HAP-1 (cell line): ENCODE measurements at regions not wholly inside any gene's neighbourhood (a gene's known extent, or its start where the extent isn't known, plus 50 kb on each side); places are given as distances from the start of the nearest gene placed in this dataset.

Experiments used
- DNase-seq, 2 experiments: peaks; one replicate each; pipeline ENCODE4 v3.0.0-alpha.2; 2016 to 2020; ENCODE audit warnings: low spot score in 2 of 2
- H3K27me3 ChIP-seq: fragments of 250-450 bp; sonication (Bioruptor Pico); 2 replicates; pipeline ENCODE4 v1.5.1; 2020; ENCODE audit warnings: low read depth, mild to moderate bottlenecking, moderate library complexity
- H3K36me3 ChIP-seq: fragments of 250-450 bp; sonication (Bioruptor Pico); replicated peaks from 2 replicates; pipeline ENCODE4 v1.5.1; 2020; ENCODE audit warnings: mild to moderate bottlenecking
- H3K4me1 ChIP-seq: fragments of 250-450 bp; sonication (Bioruptor Pico); 2 replicates; pipeline ENCODE4 v1.5.1; 2020; ENCODE audit warnings: mild to moderate bottlenecking
- H3K4me3 ChIP-seq: fragments of 250-450 bp; sonication (Bioruptor Pico); 2 replicates; pipeline ENCODE4 v1.5.1; 2020; ENCODE audit warnings: mild to moderate bottlenecking, moderate library complexity
- H3K9me3 ChIP-seq: fragments of 250-450 bp; sonication (Bioruptor Pico); 2 replicates; pipeline ENCODE4 v1.5.1; 2020; ENCODE audit warnings: mild to moderate bottlenecking, moderate library complexity
- in situ Hi-C: fragments of 300-500 bp; cut with MboI; formaldehyde crosslinking; loops from 3 replicates; pipeline ENCODE4 v1.14.3; 2020; ENCODE audit warnings: low sequenced_read_pairs, inconsistent platforms, mixed read lengths

- no peak for DNase-seq
- Histone ChIP-seq H3K4me1 (no peaks in the 10 kb centered on the region), H3K36me3 (no peaks in the 10 kb centered on the region), H3K9me3 (no peaks in the 10 kb centered on the region), H3K27me3 (no peaks in the 10 kb centered on the region), H3K4me3 (no peak overlapping the region)
- in situ Hi-C loops: no loop called here
Observed at GRCh38 chr18:44195394-44196140, 485.1 kb upstream of the SETBP1 start.

- Histone ChIP-seq H3K4me1 (no peaks in the 10 kb centered on the region), H3K27me3 (no peaks in the 10 kb centered on the region), H3K36me3 (no peaks in the 10 kb centered on the region), H3K4me3 (no peak overlapping the region), H3K9me3 (no peaks in the 10 kb centered on the region)
- in situ Hi-C loops: no loop called here
- DNase-seq: no peak
Observed at GRCh38 chr18:44197832-44198611, 482.7 kb upstream of the SETBP1 start.

- in situ Hi-C loops: no loop called here
- no peaks in the 10 kb centered on the region for H3K9me3 ChIP-seq
- no peaks in the 10 kb centered on the region for H3K36me3 ChIP-seq
- no peaks in the 10 kb centered on the region for H3K27me3 ChIP-seq
- DNase-seq: no peak
- no peak overlapping the region for H3K4me3 ChIP-seq
- H3K4me1 ChIP-seq: no peaks in the 10 kb centered on the region
Observed at GRCh38 chr18:44198612-44199284, 481.9 kb upstream of the SETBP1 start.

- Histone ChIP-seq H3K9me3 (no peaks in the 10 kb centered on the region), H3K4me3 (no peak overlapping the region), H3K36me3 (no peaks in the 10 kb centered on the region), H3K4me1 (no peaks in the 10 kb centered on the region), H3K27me3 (no peaks in the 10 kb centered on the region)
- no peak for DNase-seq
- in situ Hi-C loops: no loop called here
Observed at GRCh38 chr18:44213293-44213692, 467.4 kb upstream of the SETBP1 start.

GRCh38 chr18:44214396-44214795 is 466.3 kb upstream of the SETBP1 start:
- H3K4me3 ChIP-seq: no peak overlapping the region
- no peaks in the 10 kb centered on the region for H3K27me3 ChIP-seq
- DNase-seq: no peak
- H3K36me3 ChIP-seq: no peaks in the 10 kb centered on the region
- H3K4me1 ChIP-seq: no peaks in the 10 kb centered on the region
- in situ Hi-C loops: no loop called here
- H3K9me3 ChIP-seq: no peaks in the 10 kb centered on the region

GRCh38 chr18:44216169-44216568 is 464.5 kb upstream of the SETBP1 start:
- no peaks in the 10 kb centered on the region for H3K36me3 ChIP-seq
- in situ Hi-C loops: no loop called here
- H3K4me1 ChIP-seq: no peaks in the 10 kb centered on the region
- H3K4me3 ChIP-seq: no peak overlapping the region
- DNase-seq: no peak
- H3K9me3 ChIP-seq: no peaks in the 10 kb centered on the region
- H3K27me3 ChIP-seq: no peaks in the 10 kb centered on the region

GRCh38 chr18:44227501-44227900 is 453.2 kb upstream of the SETBP1 start:
- in situ Hi-C loops: no loop called here
- H3K36me3 ChIP-seq: no peaks in the 10 kb centered on the region
- H3K4me3 ChIP-seq: no peak overlapping the region
- DNase-seq: no peak
- no peaks in the 10 kb centered on the region for H3K9me3 ChIP-seq
- H3K4me1 ChIP-seq: no peaks in the 10 kb centered on the region
- no peaks in the 10 kb centered on the region for H3K27me3 ChIP-seq

GRCh38 chr18:44229693-44230108 is 451.0 kb upstream of the SETBP1 start:
- DNase-seq: no peak
- no peaks in the 10 kb centered on the region for H3K27me3 ChIP-seq
- in situ Hi-C loops: no loop called here

GRCh38 chr18:44231936-44232335 is 448.8 kb upstream of the SETBP1 start:
- H3K36me3 ChIP-seq: no peaks in the 10 kb centered on the region
- H3K4me3 ChIP-seq: no peak overlapping the region
- no peaks in the 10 kb centered on the region for H3K4me1 ChIP-seq
- in situ Hi-C loops: no loop called here
- no peaks in the 10 kb centered on the region for H3K9me3 ChIP-seq
- H3K27me3 ChIP-seq: no peaks in the 10 kb centered on the region
- no peak for DNase-seq

More at GRCh38 chr18:44229693-44230108, 451.0 kb upstream of the SETBP1 start:
- Histone ChIP-seq H3K9me3 (no peaks in the 10 kb centered on the region), H3K4me1 (no peaks in the 10 kb centered on the region), H3K36me3 (no peaks in the 10 kb centered on the region), H3K4me3 (no peak overlapping the region)

- Histone ChIP-seq H3K4me1 (no peaks in the 10 kb centered on the region), H3K27me3 (no peaks in the 10 kb centered on the region), H3K9me3 (no peaks in the 10 kb centered on the region), H3K4me3 (no peak overlapping the region), H3K36me3 (no peaks in the 10 kb centered on the region)
- DNase-seq: no peak
- in situ Hi-C loops: no loop called here
Observed at GRCh38 chr18:44232500-44232899, 448.2 kb upstream of the SETBP1 start.

GRCh38 chr18:44238454-44238853 is 442.2 kb upstream of the SETBP1 start:
- in situ Hi-C loops: no loop called here
- H3K36me3 ChIP-seq: no peaks in the 10 kb centered on the region
- H3K4me1 ChIP-seq: no peaks in the 10 kb centered on the region
- H3K4me3 ChIP-seq: no peak overlapping the region
- no peaks in the 10 kb centered on the region for H3K9me3 ChIP-seq
- H3K27me3 ChIP-seq: no peaks in the 10 kb centered on the region
- no peak for DNase-seq

GRCh38 chr18:44238911-44239310 is 441.8 kb upstream of the SETBP1 start:
- H3K4me1 ChIP-seq: no peaks in the 10 kb centered on the region
- H3K36me3 ChIP-seq: no peaks in the 10 kb centered on the region
- in situ Hi-C loops: no loop called here
- no peaks in the 10 kb centered on the region for H3K27me3 ChIP-seq
- H3K9me3 ChIP-seq: no peaks in the 10 kb centered on the region
- H3K4me3 ChIP-seq: no peak overlapping the region
- no peak for DNase-seq

GRCh38 chr18:44241020-44241419 is 439.7 kb upstream of the SETBP1 start:
- no peaks in the 10 kb centered on the region for H3K4me1 ChIP-seq
- no peak overlapping the region for H3K4me3 ChIP-seq
- no peaks in the 10 kb centered on the region for H3K9me3 ChIP-seq
- H3K36me3 ChIP-seq: no peaks in the 10 kb centered on the region
- DNase-seq: no peak
- in situ Hi-C loops: no loop called here
- no peaks in the 10 kb centered on the region for H3K27me3 ChIP-seq

GRCh38 chr18:44245019-44245418 is 435.7 kb upstream of the SETBP1 start:
- H3K36me3 ChIP-seq: no peaks in the 10 kb centered on the region
- H3K27me3 ChIP-seq: no peaks in the 10 kb centered on the region
- no peaks in the 10 kb centered on the region for H3K9me3 ChIP-seq
- in situ Hi-C loops: no loop called here
- no peaks in the 10 kb centered on the region for H3K4me1 ChIP-seq
- no peak for DNase-seq
- H3K4me3 ChIP-seq: no peak overlapping the region
